HL-60 (cell line): ENCODE measurements at regions not wholly inside any gene's neighbourhood (a gene's known extent, or its start where the extent isn't known, plus 50 kb on each side); places are given as distances from the start of the nearest gene placed in this dataset.

Experiments
- DNase-seq, 2 experiments: peaks; one replicate each; pipeline ENCODE4 v3.0.0-alpha.2; 2010 to 2020; ENCODE audit warnings: low read depth in 1 of 2, low spot score in 1 of 2
- H3K27ac ChIP-seq: fragments of 250-450 bp; sonication (Bioruptor Pico); replicated peaks from 2 replicates; pipeline ENCODE4 v1.5.1; 2020; ENCODE audit warnings: mild to moderate bottlenecking, moderate library complexity
- H3K27me3 ChIP-seq: fragments of 250-450 bp; sonication (Bioruptor Pico); 2 replicates; pipeline ENCODE4 v1.5.1; 2021; ENCODE audit warnings: mild to moderate bottlenecking, moderate library complexity; ENCODE audit not compliant: insufficient read depth, poor library complexity, severe bottlenecking
- H3K4me3 ChIP-seq: replicated peaks from 2 replicates; pipeline ENCODE4 v1.5.1; 2011; ENCODE audit warnings: mild to moderate bottlenecking, control low read depth, low read length; ENCODE audit not compliant: insufficient read depth
- CTCF ChIP-seq: IDR thresholded peaks from one replicate; pipeline ENCODE4 v1.5.1; 2011; ENCODE audit warnings: low read length, control low read depth, inconsistent platforms; ENCODE audit not compliant: insufficient read depth
- GABPA ChIP-seq: IDR thresholded peaks from 2 replicates; pipeline ENCODE4 v1.6.1; 2012; ENCODE audit warnings: low read depth
- POLR2AphosphoS5 ChIP-seq: IDR thresholded peaks from 2 replicates; pipeline ENCODE4 v1.6.1; 2012; ENCODE audit warnings: low read depth
- SPI1 ChIP-seq: IDR thresholded peaks from 2 replicates; pipeline ENCODE4 v1.6.1; 2012; ENCODE audit warnings: low read depth, mild to moderate bottlenecking, borderline replicate concordance
- TF ChIP-seq, protein P1 (sequence below): IDR thresholded peaks from 2 replicates; pipeline ENCODE4 v1.6.1; 2012; ENCODE audit warnings: low read depth; ENCODE audit not compliant: insufficient replicate concordance

GRCh38 chr6:140370441-140370840 is 996.0 kb upstream of the CITED2 start:
- no peak overlapping the region for H3K27ac ChIP-seq
- no peak for TF ChIP-seq GABPA
- no peak for TF ChIP-seq CTCF
- TF ChIP-seq POLR2AphosphoS5: no peak
- TF ChIP-seq, protein P1, sequence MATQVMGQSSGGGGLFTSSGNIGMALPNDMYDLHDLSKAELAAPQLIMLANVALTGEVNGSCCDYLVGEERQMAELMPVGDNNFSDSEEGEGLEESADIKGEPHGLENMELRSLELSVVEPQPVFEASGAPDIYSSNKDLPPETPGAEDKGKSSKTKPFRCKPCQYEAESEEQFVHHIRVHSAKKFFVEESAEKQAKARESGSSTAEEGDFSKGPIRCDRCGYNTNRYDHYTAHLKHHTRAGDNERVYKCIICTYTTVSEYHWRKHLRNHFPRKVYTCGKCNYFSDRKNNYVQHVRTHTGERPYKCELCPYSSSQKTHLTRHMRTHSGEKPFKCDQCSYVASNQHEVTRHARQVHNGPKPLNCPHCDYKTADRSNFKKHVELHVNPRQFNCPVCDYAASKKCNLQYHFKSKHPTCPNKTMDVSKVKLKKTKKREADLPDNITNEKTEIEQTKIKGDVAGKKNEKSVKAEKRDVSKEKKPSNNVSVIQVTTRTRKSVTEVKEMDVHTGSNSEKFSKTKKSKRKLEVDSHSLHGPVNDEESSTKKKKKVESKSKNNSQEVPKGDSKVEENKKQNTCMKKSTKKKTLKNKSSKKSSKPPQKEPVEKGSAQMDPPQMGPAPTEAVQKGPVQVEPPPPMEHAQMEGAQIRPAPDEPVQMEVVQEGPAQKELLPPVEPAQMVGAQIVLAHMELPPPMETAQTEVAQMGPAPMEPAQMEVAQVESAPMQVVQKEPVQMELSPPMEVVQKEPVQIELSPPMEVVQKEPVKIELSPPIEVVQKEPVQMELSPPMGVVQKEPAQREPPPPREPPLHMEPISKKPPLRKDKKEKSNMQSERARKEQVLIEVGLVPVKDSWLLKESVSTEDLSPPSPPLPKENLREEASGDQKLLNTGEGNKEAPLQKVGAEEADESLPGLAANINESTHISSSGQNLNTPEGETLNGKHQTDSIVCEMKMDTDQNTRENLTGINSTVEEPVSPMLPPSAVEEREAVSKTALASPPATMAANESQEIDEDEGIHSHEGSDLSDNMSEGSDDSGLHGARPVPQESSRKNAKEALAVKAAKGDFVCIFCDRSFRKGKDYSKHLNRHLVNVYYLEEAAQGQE: no peak
- TF ChIP-seq SPI1: no peak
- no peak overlapping the region for H3K4me3 ChIP-seq
- H3K27me3 ChIP-seq: no peaks in the 10 kb centered on the region
- no peak for DNase-seq

DNA sequence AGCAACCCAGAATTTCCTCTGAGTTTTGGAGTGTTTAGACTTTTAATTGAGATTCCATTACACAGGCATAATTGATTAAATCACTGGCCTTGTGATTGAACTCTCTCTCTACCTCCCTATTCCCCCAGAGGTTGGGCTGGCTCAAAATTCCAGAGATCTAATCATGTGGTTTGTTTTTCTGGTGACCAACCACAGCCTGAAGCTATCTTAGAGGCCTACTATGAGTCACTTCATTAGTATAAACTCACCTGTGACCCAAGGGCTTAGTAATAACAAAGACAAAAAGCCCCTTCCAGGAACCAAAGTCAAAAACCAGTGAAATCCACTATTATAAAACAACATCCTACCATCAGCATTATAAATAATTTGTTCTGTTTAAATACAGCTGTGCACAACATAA is 992.5 kb upstream of the CITED2 start:
- DNase-seq: no peak
- TF ChIP-seq CTCF: no peak
- TF ChIP-seq SPI1: no peak
- TF ChIP-seq, protein P1: no peak
- TF ChIP-seq POLR2AphosphoS5: no peak
- TF ChIP-seq GABPA: no peak
- H3K27ac ChIP-seq: no peak overlapping the region
- H3K4me3 ChIP-seq: no peak overlapping the region
- H3K27me3 ChIP-seq: no peaks in the 10 kb centered on the region

- H3K27me3 ChIP-seq: no peaks in the 10 kb centered on the region
- TF ChIP-seq GABPA: no peak
- TF ChIP-seq, protein P1: no peak
- TF ChIP-seq CTCF: no peak
- no peak for TF ChIP-seq SPI1
- no peak for TF ChIP-seq POLR2AphosphoS5
Measured at GRCh38 chr6:140364916-140365315, 990.5 kb upstream of the CITED2 start.

More at GRCh38 chr6:140364916-140365315, 990.5 kb upstream of the CITED2 start:
- H3K4me3 ChIP-seq: no peak overlapping the region
- no peak overlapping the region for H3K27ac ChIP-seq
- no peak for DNase-seq
